Neural progenitor cell (in vitro differentiated cells): ENCODE measurements at regions not wholly inside any gene's neighbourhood (a gene's known extent, or its start where the extent isn't known, plus 50 kb on each side); places are given as distances from the start of the nearest gene placed in this dataset.

Experiments used
- DNase-seq: peaks from one replicate; pipeline ENCODE4 v3.0.0-alpha.2; 2016; ENCODE audit warnings: low spot score
- H2AFZ ChIP-seq: fragments of 200-600 bp; sonication (generic); replicated peaks from 2 replicates; pipeline ENCODE4 v1.6.1; 2016; ENCODE audit warnings: antibody characterized with exemption
- H3F3A ChIP-seq: fragments of 200-600 bp; sonication (generic); 2 replicates; pipeline ENCODE4 v1.6.1; 2016; ENCODE audit warnings: antibody characterized with exemption, low read depth
- H3K27ac ChIP-seq: fragments of 200-600 bp; sonication (generic); 2 replicates; pipeline ENCODE4 v1.5.1; 2016; ENCODE audit warnings: mild to moderate bottlenecking
- H3K27me3 ChIP-seq: fragments of 200-600 bp; sonication (generic); 2 replicates; pipeline ENCODE4 v1.6.1; 2016; ENCODE audit warnings: mild to moderate bottlenecking, moderate library complexity
- H3K36me3 ChIP-seq: fragments of 200-600 bp; sonication (generic); 2 replicates; pipeline ENCODE4 v1.5.1; 2016
- H3K4me1 ChIP-seq: fragments of 200-600 bp; sonication (generic); 2 replicates; pipeline ENCODE4 v1.6.1; 2016; ENCODE audit warnings: mixed run types
- H3K4me2 ChIP-seq: fragments of 200-600 bp; sonication (generic); 2 replicates; pipeline ENCODE4 v1.6.1; 2016
- H3K4me3 ChIP-seq: fragments of 200-600 bp; sonication (generic); 2 replicates; pipeline ENCODE4 v1.5.1; 2016
- H3K79me2 ChIP-seq: fragments of 200-600 bp; sonication (generic); 2 replicates; pipeline ENCODE4 v1.6.1; 2016; ENCODE audit warnings: low read depth
- H3K9ac ChIP-seq: fragments of 200-600 bp; sonication (generic); 2 replicates; pipeline ENCODE4 v1.6.1; 2016
- H3K9me3 ChIP-seq: fragments of 200-600 bp; sonication (generic); 2 replicates; pipeline ENCODE4 v1.5.1; 2016; ENCODE audit warnings: low read depth
- H4K20me1 ChIP-seq: fragments of 200-600 bp; sonication (generic); 2 replicates; pipeline ENCODE4 v1.6.1; 2016; ENCODE audit warnings: low read depth
- H3K27ac Mint-ChIP-seq: 3 replicates; pipeline ENCODE4 v1.8.0; 2021; ENCODE audit warnings: mixed read lengths
- H3K27me3 Mint-ChIP-seq: 2 replicates; pipeline ENCODE4 v1.8.0; 2022; ENCODE audit warnings: low read depth, mild to moderate bottlenecking, inconsistent platforms, moderate library complexity, mixed read lengths; ENCODE audit not compliant: insufficient read depth
- H3K36me3 Mint-ChIP-seq: 3 replicates; pipeline ENCODE4 v1.8.0; 2021; ENCODE audit warnings: mixed read lengths
- H3K4me1 Mint-ChIP-seq: 3 replicates; pipeline ENCODE4 v1.8.0; 2021; ENCODE audit warnings: mixed read lengths
- H3K4me3 Mint-ChIP-seq: 3 replicates; pipeline ENCODE4 v1.8.0; 2021; ENCODE audit warnings: mild to moderate bottlenecking, moderate library complexity, mixed read lengths
- H3K9me3 Mint-ChIP-seq: 3 replicates; pipeline ENCODE4 v1.8.0; 2020; ENCODE audit warnings: mixed read lengths
- EZH2 ChIP-seq: fragments of 200-600 bp; sonication (generic); IDR thresholded peaks from 2 replicates; pipeline ENCODE4 v1.6.1; 2017; ENCODE audit warnings: antibody characterized with exemption, mild to moderate bottlenecking, moderate library complexity
- EZH2phosphoT487 ChIP-seq: fragments of 200-600 bp; sonication (generic); IDR thresholded peaks from 2 replicates; pipeline ENCODE4 v1.6.1; 2017; ENCODE audit warnings: antibody characterized with exemption
- TF ChIP-seq, protein P1 (sequence below): fragments of 200-600 bp; sonication (generic); IDR thresholded peaks from 2 replicates; pipeline ENCODE4 v1.5.1; 2017; ENCODE audit warnings: antibody characterized with exemption, mild to moderate bottlenecking

DNA sequence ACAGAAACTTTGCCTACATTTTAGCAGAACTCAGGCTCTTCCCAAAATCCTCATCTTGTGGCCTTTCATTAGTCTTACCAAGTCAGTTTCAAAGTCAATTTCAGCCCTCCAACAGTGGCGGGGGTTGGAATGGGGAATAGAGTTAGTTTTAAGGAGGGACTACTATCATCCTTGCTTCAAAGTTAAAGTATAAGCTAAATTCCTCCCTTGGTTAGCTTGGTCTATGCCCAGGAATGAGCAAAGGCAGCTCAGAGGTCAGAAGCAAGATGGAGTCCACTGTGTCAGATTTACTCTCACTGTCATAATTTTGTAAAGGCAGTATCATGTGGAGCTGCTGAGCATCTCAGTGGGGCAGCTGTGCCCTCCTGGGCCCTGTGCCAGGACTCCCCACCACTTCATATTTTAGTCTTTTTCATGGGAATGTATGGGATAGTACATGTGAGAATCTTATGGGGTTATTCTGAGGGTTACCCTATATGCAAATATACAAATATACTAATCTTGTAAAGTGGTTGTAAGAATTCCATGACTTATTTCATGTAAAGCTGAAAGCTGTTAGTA lies 145.2 kb upstream of the MMADHC start:
- no peaks in the 10 kb centered on the region for H3K27me3 ChIP-seq
- no peak for DNase-seq
- no peak overlapping the region for H2AFZ ChIP-seq
- H3K9me3 ChIP-seq = no peaks in the 10 kb centered on the region
- H3K27ac ChIP-seq = no peak overlapping the region
- no peak overlapping the region for H3K9ac ChIP-seq
- Mint-ChIP-seq H3K4me3 (no peak overlapping the region), H3K36me3 (no peaks in the 10 kb centered on the region), H3K27me3 (no peaks in the 10 kb centered on the region), H3K27ac (no peak overlapping the region), H3K4me1 (peaks cover 16% of the 10 kb centered on the region), H3K9me3 (peaks cover 9% of the 10 kb centered on the region)
- no peak overlapping the region for H3K4me3 ChIP-seq
- no peak overlapping the region for H3K4me2 ChIP-seq
- TF ChIP-seq EZH2phosphoT487 = no peak
- no peak for TF ChIP-seq EZH2
- TF ChIP-seq, protein P1, sequence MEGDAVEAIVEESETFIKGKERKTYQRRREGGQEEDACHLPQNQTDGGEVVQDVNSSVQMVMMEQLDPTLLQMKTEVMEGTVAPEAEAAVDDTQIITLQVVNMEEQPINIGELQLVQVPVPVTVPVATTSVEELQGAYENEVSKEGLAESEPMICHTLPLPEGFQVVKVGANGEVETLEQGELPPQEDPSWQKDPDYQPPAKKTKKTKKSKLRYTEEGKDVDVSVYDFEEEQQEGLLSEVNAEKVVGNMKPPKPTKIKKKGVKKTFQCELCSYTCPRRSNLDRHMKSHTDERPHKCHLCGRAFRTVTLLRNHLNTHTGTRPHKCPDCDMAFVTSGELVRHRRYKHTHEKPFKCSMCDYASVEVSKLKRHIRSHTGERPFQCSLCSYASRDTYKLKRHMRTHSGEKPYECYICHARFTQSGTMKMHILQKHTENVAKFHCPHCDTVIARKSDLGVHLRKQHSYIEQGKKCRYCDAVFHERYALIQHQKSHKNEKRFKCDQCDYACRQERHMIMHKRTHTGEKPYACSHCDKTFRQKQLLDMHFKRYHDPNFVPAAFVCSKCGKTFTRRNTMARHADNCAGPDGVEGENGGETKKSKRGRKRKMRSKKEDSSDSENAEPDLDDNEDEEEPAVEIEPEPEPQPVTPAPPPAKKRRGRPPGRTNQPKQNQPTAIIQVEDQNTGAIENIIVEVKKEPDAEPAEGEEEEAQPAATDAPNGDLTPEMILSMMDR = no peak
- H3K79me2 ChIP-seq = no peaks in the 10 kb centered on the region
- H3K4me1 ChIP-seq = no peaks in the 10 kb centered on the region
- no peaks in the 10 kb centered on the region for H4K20me1 ChIP-seq
- H3K36me3 ChIP-seq = no peaks in the 10 kb centered on the region
- H3F3A ChIP-seq = no peaks in the 10 kb centered on the region

DNA sequence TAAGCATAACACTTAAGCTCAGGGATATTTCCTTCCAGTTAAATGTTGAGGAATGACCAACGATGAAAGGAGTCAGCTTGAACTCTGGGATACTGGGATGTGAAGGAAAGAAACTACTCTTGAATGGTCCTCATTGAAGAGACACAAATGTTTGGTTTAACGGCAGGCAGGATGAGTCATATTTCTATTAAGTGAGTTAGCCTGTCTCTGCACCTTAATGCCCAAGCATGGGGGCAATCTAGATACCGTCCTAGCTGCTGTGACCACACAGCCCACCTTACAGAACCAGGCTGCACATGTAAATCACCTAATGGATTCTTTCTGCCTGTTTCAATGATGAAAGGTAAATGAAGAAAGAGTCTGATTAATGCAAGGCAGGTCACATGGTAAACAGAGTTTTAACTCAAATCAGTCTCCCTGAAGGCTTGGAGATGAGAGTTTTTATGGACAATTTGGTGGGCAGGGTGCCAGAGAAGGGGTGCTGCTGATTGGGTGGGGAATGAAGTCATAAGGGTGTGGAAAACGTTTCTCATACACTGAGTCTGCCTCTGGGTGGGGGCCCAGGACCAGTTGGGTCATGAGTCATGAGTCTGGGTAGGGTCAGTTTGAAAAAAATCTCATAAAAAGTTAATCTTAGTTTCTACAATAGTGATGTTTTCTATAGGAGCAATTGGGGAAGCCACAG lies 144.6 kb upstream of the MMADHC start:
- peaks cover 9% of the 10 kb centered on the region for H3K9me3 Mint-ChIP-seq
- no peak for DNase-seq
- Histone ChIP-seq H3K4me1 (no peaks in the 10 kb centered on the region), H3F3A (no peaks in the 10 kb centered on the region), H3K9me3 (no peaks in the 10 kb centered on the region), H3K36me3 (no peaks in the 10 kb centered on the region), H4K20me1 (no peaks in the 10 kb centered on the region), H3K4me3 (no peak overlapping the region), H2AFZ (no peak overlapping the region), H3K9ac (no peak overlapping the region), H3K27ac (no peak overlapping the region), H3K4me2 (no peak overlapping the region), H3K27me3 (no peaks in the 10 kb centered on the region), H3K79me2 (no peaks in the 10 kb centered on the region)
- H3K4me3 Mint-ChIP-seq = no peak overlapping the region
- no peak for TF ChIP-seq EZH2
- TF ChIP-seq, protein P1 = no peak
- TF ChIP-seq EZH2phosphoT487 = no peak
- no peak overlapping the region for H3K27ac Mint-ChIP-seq
- H3K27me3 Mint-ChIP-seq = no peaks in the 10 kb centered on the region
- H3K36me3 Mint-ChIP-seq = no peaks in the 10 kb centered on the region
- peaks cover 22% of the 10 kb centered on the region for H3K4me1 Mint-ChIP-seq

DNA sequence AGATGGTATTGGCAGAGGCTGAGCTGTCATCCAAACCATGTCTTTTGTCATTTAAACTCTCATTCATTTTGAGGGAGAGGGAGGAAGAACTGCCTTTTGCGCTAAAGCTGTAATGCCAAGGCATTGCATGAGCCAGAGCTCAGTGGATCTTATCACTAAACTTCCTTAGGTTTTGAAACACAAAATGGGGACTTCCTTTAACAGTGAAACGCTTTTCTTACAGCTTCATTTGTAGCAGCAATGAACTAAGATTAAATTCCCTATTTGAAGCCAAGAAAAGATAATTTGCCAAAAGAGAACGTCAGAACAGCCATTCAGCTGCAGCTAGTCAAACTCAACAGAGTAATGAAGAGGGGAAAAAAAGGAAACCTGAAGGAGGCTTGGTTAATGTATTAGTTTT lies 143.5 kb upstream of the MMADHC start:
- no peak for DNase-seq
- Histone ChIP-seq H3K4me3 (no peak overlapping the region), H3K4me2 (no peak overlapping the region), H3K9ac (no peak overlapping the region), H3F3A (no peaks in the 10 kb centered on the region), H3K27ac (no peak overlapping the region), H3K4me1 (no peaks in the 10 kb centered on the region), H2AFZ (peak overlapping the region; percentile 38), H3K27me3 (no peaks in the 10 kb centered on the region), H4K20me1 (no peaks in the 10 kb centered on the region), H3K36me3 (no peaks in the 10 kb centered on the region), H3K9me3 (no peaks in the 10 kb centered on the region), H3K79me2 (no peaks in the 10 kb centered on the region)
- Mint-ChIP-seq H3K27me3 (peaks cover 2% of the 10 kb centered on the region), H3K9me3 (peaks cover 5% of the 10 kb centered on the region), H3K36me3 (no peaks in the 10 kb centered on the region), H3K4me1 (peaks cover 22% of the 10 kb centered on the region), H3K27ac (no peak overlapping the region), H3K4me3 (no peak overlapping the region)
- TF ChIP-seq, protein P1 = no peak
- TF ChIP-seq EZH2 = no peak
- TF ChIP-seq EZH2phosphoT487 = no peak
